H9 (cell line): ENCODE measurements at regions not wholly inside any gene's neighbourhood (a gene's known extent, or its start where the extent isn't known, plus 50 kb on each side); places are given as distances from the start of the nearest gene placed in this dataset.
"Not testable (repeated sequence)": the region's sequence is repeated elsewhere in the genome, so short reads cannot be mapped to it uniquely, and the experiment has no call there.

Experiments used
- DNase-seq: peaks from one replicate; pipeline ENCODE4 v3.0.0-alpha.2; 2017
- H2AFZ ChIP-seq: one replicate; pipeline ENCODE4 v1.6.1; 2013; ENCODE audit warnings: mild to moderate bottlenecking, low read length, control low read depth, moderate library complexity
- H2AK5ac ChIP-seq: 2 replicates; pipeline ENCODE4 v1.6.1; 2013; ENCODE audit warnings: low read length, control low read depth, mixed read lengths; ENCODE audit not compliant: insufficient read length
- H2BK120ac ChIP-seq: one replicate; pipeline ENCODE4 v1.6.1; 2013; ENCODE audit warnings: low read depth, mild to moderate bottlenecking, low read length, control low read depth, inconsistent platforms; ENCODE audit not compliant: poor library complexity, severe bottlenecking
- H2BK12ac ChIP-seq: 2 replicates; pipeline ENCODE4 v1.6.1; 2013; ENCODE audit warnings: low read length, control low read depth, mixed read lengths, low read depth; ENCODE audit not compliant: insufficient read length
- H2BK15ac ChIP-seq: 2 replicates; pipeline ENCODE4 v1.6.1; 2013; ENCODE audit warnings: low read depth, low read length, control low read depth
- H2BK20ac ChIP-seq: one replicate; pipeline ENCODE4 v1.6.1; 2013; ENCODE audit warnings: low read depth, mild to moderate bottlenecking, low read length, control low read depth, inconsistent platforms; ENCODE audit not compliant: poor library complexity, severe bottlenecking
- H2BK5ac ChIP-seq: 2 replicates; pipeline ENCODE4 v1.6.1; 2013; ENCODE audit warnings: low read length, control low read depth, mixed read lengths; ENCODE audit not compliant: insufficient read length
- H3K14ac ChIP-seq: 2 replicates; pipeline ENCODE4 v1.6.1; 2013; ENCODE audit warnings: low read length, control low read depth; ENCODE audit not compliant: insufficient read depth
- H3K18ac ChIP-seq: 2 replicates; pipeline ENCODE4 v1.6.1; 2013; ENCODE audit warnings: low read depth, mild to moderate bottlenecking, mixed read lengths, low read length, control low read depth; ENCODE audit not compliant: insufficient read length
- H3K23ac ChIP-seq: 2 replicates; pipeline ENCODE4 v1.6.1; 2013; ENCODE audit warnings: low read length, control low read depth, mixed read lengths, low read depth; ENCODE audit not compliant: insufficient read length
- H3K23me2 ChIP-seq: 2 replicates; pipeline ENCODE4 v1.6.1; 2013; ENCODE audit warnings: low read depth, mild to moderate bottlenecking, mixed read lengths, low read length, control low read depth; ENCODE audit not compliant: insufficient read length, poor library complexity, severe bottlenecking
- H3K27ac ChIP-seq: 2 replicates; pipeline ENCODE4 v1.5.1; 2013; ENCODE audit warnings: low read length, control low read depth, mixed read lengths, low read depth; ENCODE audit not compliant: insufficient read length
- H3K27me3 ChIP-seq: 2 replicates; pipeline ENCODE4 v1.6.1; 2013; ENCODE audit warnings: low read length, control low read depth, inconsistent platforms; ENCODE audit not compliant: insufficient read depth
- H3K4ac ChIP-seq: 2 replicates; pipeline ENCODE4 v1.6.1; 2013; ENCODE audit warnings: low read depth, mild to moderate bottlenecking, control low read depth, inconsistent platforms, low read length, moderate library complexity
- H3K4me1 ChIP-seq: 2 replicates; pipeline ENCODE4 v1.6.1; 2013; ENCODE audit warnings: low read length, control low read depth, inconsistent platforms; ENCODE audit not compliant: insufficient read depth
- H3K4me2 ChIP-seq: 2 replicates; pipeline ENCODE4 v1.6.1; 2013; ENCODE audit warnings: low read length, control low read depth, mixed read lengths; ENCODE audit not compliant: insufficient read length, insufficient read depth
- H3K56ac ChIP-seq: 2 replicates; pipeline ENCODE4 v1.6.1; 2013; ENCODE audit warnings: low read depth, mild to moderate bottlenecking, mixed read lengths, low read length, control low read depth; ENCODE audit not compliant: insufficient read length
- H3K79me1 ChIP-seq: 2 replicates; pipeline ENCODE4 v1.6.1; 2013; ENCODE audit warnings: low read depth, mild to moderate bottlenecking, moderate library complexity, low read length, control low read depth, inconsistent platforms; ENCODE audit not compliant: insufficient read depth, poor library complexity, severe bottlenecking
- H3K79me2 ChIP-seq: 2 replicates; pipeline ENCODE4 v1.6.1; 2013; ENCODE audit warnings: low read length, control low read depth, inconsistent platforms; ENCODE audit not compliant: insufficient read depth
- H3K9ac ChIP-seq: 2 replicates; pipeline ENCODE4 v1.6.1; 2013; ENCODE audit warnings: low read length, control low read depth, mixed read lengths; ENCODE audit not compliant: insufficient read length; ENCODE audit errors: extremely low read depth
- H3K9me3 ChIP-seq: one replicate; pipeline ENCODE4 v1.6.1; 2013; ENCODE audit warnings: low read depth, low read length, inconsistent platforms; ENCODE audit not compliant: control insufficient read depth
- H3T11ph ChIP-seq: one replicate; pipeline ENCODE4 v1.6.1; 2013; ENCODE audit warnings: mild to moderate bottlenecking, low read length, control low read depth, inconsistent platforms
- H4K20me1 ChIP-seq: one replicate; pipeline ENCODE4 v1.6.1; 2013; ENCODE audit not compliant: control insufficient read depth, insufficient read length, insufficient read depth
- H4K5ac ChIP-seq: 2 replicates; pipeline ENCODE4 v1.6.1; 2013; ENCODE audit warnings: low read depth, mild to moderate bottlenecking, mixed read lengths, low read length, control low read depth; ENCODE audit not compliant: insufficient read length
- H4K8ac ChIP-seq: replicated peaks from 2 replicates; pipeline ENCODE4 v1.6.1; 2013; ENCODE audit warnings: low read length, control low read depth, mixed read lengths, low read depth; ENCODE audit not compliant: insufficient read length
- H4K91ac ChIP-seq: 2 replicates; pipeline ENCODE4 v1.6.1; 2013; ENCODE audit warnings: low read depth, mild to moderate bottlenecking, moderate library complexity, mixed read lengths, low read length, control low read depth; ENCODE audit not compliant: insufficient read length
- H3K27ac Mint-ChIP-seq, 3 experiments: 2 replicates in 2 of 3; 3 replicates in 1 of 3; pipeline ENCODE4 v1.8.0; 2020 to 2021; ENCODE audit warnings: mixed read lengths in 3 of 3, mild to moderate bottlenecking in 1 of 3, moderate library complexity in 1 of 3
- H3K27me3 Mint-ChIP-seq: 2 replicates; pipeline ENCODE4 v1.8.0; 2021; ENCODE audit warnings: low read depth, mild to moderate bottlenecking, moderate library complexity, mixed read lengths
- H3K36me3 Mint-ChIP-seq, 3 experiments: 2 replicates in 2 of 3; 3 replicates in 1 of 3; pipeline ENCODE4 v1.8.0; 2020 to 2021; ENCODE audit warnings: low read depth in 3 of 3, mixed read lengths in 3 of 3; ENCODE audit not compliant: insufficient read depth in 1 of 3
- H3K4me1 Mint-ChIP-seq, 2 experiments: 2 replicates each; pipeline ENCODE4 v1.8.0; 2020; ENCODE audit warnings: mixed read lengths in 2 of 2
- H3K4me3 Mint-ChIP-seq, 2 experiments: 2 replicates in 1 of 2; 3 replicates in 1 of 2; pipeline ENCODE4 v1.8.0; 2020 to 2021; ENCODE audit warnings: mild to moderate bottlenecking in 2 of 2, mixed read lengths in 2 of 2, moderate library complexity in 1 of 2
- H3K9me3 Mint-ChIP-seq, 2 experiments: 2 replicates in 1 of 2; 3 replicates in 1 of 2; pipeline ENCODE4 v1.8.0; 2020; ENCODE audit warnings: mild to moderate bottlenecking in 2 of 2, mixed read lengths in 2 of 2, moderate library complexity in 1 of 2
- WGBS: extraction: QIAGEN DNeasy Blood & Tissue Kit; methylation state at CpG from one replicate; pipeline ENCODE4 v1.1.7; 2013; ENCODE audit warnings: missing lambda C conversion rate, low lambda C conversion rate, mixed read lengths; ENCODE audit not compliant: insufficient read length; ENCODE audit errors: extremely low coverage; 5-methylcytosine and 5-hydroxymethylcytosine counted together
- TF ChIP-seq, protein P1 (sequence below): fragments of 200-600 bp; sonication (generic); conservative IDR thresholded peaks from 3 replicates; pipeline ENCODE4 v1.8.0; 2021; ENCODE audit warnings: antibody characterized with exemption, mild to moderate bottlenecking

DNA sequence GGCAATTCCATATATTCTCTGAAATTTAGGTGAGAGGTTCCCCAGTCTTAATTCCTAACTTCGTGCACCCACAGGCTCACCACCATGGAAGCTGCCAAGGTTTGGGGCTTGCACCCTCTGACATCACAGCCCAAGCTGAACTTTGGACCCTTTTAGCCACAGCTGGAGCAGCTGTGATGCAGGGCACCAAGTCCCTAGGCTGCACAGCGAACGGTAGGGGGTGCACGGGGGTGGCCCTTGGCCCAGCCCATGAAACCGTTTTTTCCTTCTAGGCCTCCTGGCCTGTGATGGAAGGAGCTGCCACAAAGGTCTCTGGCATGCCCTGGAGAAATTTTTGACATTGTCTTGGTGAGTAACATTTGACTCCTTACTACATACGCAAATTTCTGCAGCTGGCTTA, 251.9 kb upstream of the GRM3 start:
- Histone ChIP-seq H3T11ph (no peak overlapping the region), H2BK5ac (no peak overlapping the region), H2AK5ac (no peak overlapping the region), H4K91ac (no peak overlapping the region), H3K79me2 (no peaks in the 10 kb centered on the region), H2BK20ac (no peak overlapping the region), H3K4me1 (no peaks in the 10 kb centered on the region), H3K27me3 (no peaks in the 10 kb centered on the region), H3K79me1 (no peaks in the 10 kb centered on the region), H3K56ac (no peak overlapping the region), H2AFZ (no peak overlapping the region), H4K8ac (no peak overlapping the region), H2BK120ac (no peak overlapping the region), H2BK15ac (no peak overlapping the region), H3K4ac (no peak overlapping the region), H2BK12ac (no peak overlapping the region), H3K23me2 (no peaks in the 10 kb centered on the region), H3K14ac (no peak overlapping the region), H3K27ac (no peak overlapping the region), H3K9ac (no peak overlapping the region), H4K5ac (no peak overlapping the region), H3K9me3 (peaks cover 4% of the 10 kb centered on the region), H3K4me2 (no peak overlapping the region), H4K20me1 (no peaks in the 10 kb centered on the region), H3K18ac (no peak overlapping the region), H3K23ac (no peak overlapping the region)
- WGBS: no CpG with 5 or more reads among the region's 6 CpGs
- no peak overlapping the region for H3K27ac Mint-ChIP-seq
- no peak for DNase-seq
- H3K9me3 Mint-ChIP-seq: peaks cover 12 to 15% of the 10 kb centered on the region in 2 experiments
- H3K4me3 Mint-ChIP-seq: no peak overlapping the region
- H3K36me3 Mint-ChIP-seq: peaks cover 4 to 13% (median 4%) of the 10 kb centered on the region in 3 experiments; a peak in 4 of 7 replicates
- no peaks in the 10 kb centered on the region for H3K4me1 Mint-ChIP-seq
- TF ChIP-seq, protein P1, sequence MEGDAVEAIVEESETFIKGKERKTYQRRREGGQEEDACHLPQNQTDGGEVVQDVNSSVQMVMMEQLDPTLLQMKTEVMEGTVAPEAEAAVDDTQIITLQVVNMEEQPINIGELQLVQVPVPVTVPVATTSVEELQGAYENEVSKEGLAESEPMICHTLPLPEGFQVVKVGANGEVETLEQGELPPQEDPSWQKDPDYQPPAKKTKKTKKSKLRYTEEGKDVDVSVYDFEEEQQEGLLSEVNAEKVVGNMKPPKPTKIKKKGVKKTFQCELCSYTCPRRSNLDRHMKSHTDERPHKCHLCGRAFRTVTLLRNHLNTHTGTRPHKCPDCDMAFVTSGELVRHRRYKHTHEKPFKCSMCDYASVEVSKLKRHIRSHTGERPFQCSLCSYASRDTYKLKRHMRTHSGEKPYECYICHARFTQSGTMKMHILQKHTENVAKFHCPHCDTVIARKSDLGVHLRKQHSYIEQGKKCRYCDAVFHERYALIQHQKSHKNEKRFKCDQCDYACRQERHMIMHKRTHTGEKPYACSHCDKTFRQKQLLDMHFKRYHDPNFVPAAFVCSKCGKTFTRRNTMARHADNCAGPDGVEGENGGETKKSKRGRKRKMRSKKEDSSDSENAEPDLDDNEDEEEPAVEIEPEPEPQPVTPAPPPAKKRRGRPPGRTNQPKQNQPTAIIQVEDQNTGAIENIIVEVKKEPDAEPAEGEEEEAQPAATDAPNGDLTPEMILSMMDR: no peak
- H3K27me3 Mint-ChIP-seq: no peaks in the 10 kb centered on the region

DNA sequence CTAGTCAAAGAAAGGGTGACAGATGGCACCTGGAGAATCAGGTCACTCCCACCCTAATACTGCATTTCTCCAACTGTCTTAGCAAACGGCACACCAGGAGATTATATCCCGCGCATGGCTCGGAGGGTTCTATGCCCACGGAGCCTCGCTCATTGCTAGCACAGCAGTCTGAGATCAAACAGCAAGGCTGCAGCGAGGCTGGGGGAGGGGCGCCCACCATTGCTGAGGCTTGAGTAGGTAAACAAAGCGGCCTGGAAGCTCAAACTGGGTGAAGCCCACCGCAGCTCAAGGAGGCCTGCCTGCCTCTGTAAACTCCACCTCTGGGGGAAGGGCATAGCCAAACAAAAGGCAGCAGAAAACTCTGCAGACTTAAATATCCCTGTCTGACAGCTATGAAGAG, 268.1 kb upstream of the GRM3 start:
- not testable (repeated sequence) for H4K91ac ChIP-seq, H4K8ac ChIP-seq, H2BK20ac ChIP-seq, H3K4me2 ChIP-seq, H2AFZ ChIP-seq, H3K4me1 ChIP-seq, H3K9ac ChIP-seq, H3K23ac ChIP-seq, H3K27ac ChIP-seq, H3K23me2 ChIP-seq, H3K4me3 Mint-ChIP-seq, H4K5ac ChIP-seq, H3K79me1 ChIP-seq, H3K27me3 Mint-ChIP-seq, H2AK5ac ChIP-seq, H3K4ac ChIP-seq, H3K56ac ChIP-seq, H3K14ac ChIP-seq, H3T11ph ChIP-seq, DNase-seq, H4K20me1 ChIP-seq, H2BK5ac ChIP-seq, H3K27me3 ChIP-seq, H3K18ac ChIP-seq, H2BK120ac ChIP-seq, H3K79me2 ChIP-seq, H2BK15ac ChIP-seq, H3K4me1 Mint-ChIP-seq, H3K9me3 ChIP-seq, H2BK12ac ChIP-seq
- WGBS: no CpG with 5 or more reads among the region's 10 CpGs
- H3K27ac Mint-ChIP-seq: peak overlapping the region in 1 of 3 experiments; percentile 91; a peak in 1 of 7 replicates
- peaks cover 16 to 33% of the 10 kb centered on the region in 2 experiments for H3K9me3 Mint-ChIP-seq
- H3K36me3 Mint-ChIP-seq: peaks cover 0 to 18% (median 2%) of the 10 kb centered on the region in 3 experiments; a peak in 4 of 7 replicates
